PC-9 (cell line): ENCODE measurements at regions not wholly inside any gene's neighbourhood (a gene's known extent, or its start where the extent isn't known, plus 50 kb on each side); places are given as distances from the start of the nearest gene placed in this dataset.

Source experiments
- BruUV-seq: library from RNA; stranded (reverse); fragments of 400-500 nt; replicated peaks from 2 replicates; lab custom pipeline; 2021; lab: Mats Ljungman, UMichigan
- CTCF ChIA-PET: fragments of 300-600 bp; sonication (Branson Sonifier 250); formaldehyde crosslinking; loops from one replicate; lab custom pipeline; 2022; ENCODE audit warnings: antibody characterized with exemption; lab: Charles Lee
- POLR2A ChIA-PET: fragments of 300-600 bp; sonication (Branson Sonifier 250); formaldehyde crosslinking; loops from one replicate; lab custom pipeline; 2022; ENCODE audit warnings: antibody characterized with exemption; ENCODE audit not compliant: unreplicated experiment; lab: Charles Lee
- DNase-seq, 2 experiments: peaks; one replicate each; pipeline versions ENCODE4 v3.0.0 to v3.0.0-alpha.2; 2015 to 2022; ENCODE audit warnings: mixed read lengths in 1 of 2
- H2AFZ ChIP-seq: fragments of 200-600 bp; sonication (generic); 2 replicates; pipeline ENCODE4 v1.8.1; 2017; ENCODE audit warnings: antibody characterized with exemption
- H3F3A ChIP-seq: fragments of 200-600 bp; sonication (generic); 2 replicates; pipeline ENCODE4 v1.8.1; 2017; ENCODE audit warnings: antibody characterized with exemption, mild to moderate bottlenecking, low read depth; ENCODE audit not compliant: insufficient read depth
- H3K27ac ChIP-seq: fragments of 200-600 bp; sonication (generic); 2 replicates; pipeline ENCODE4 v1.6.1; 2016; ENCODE audit warnings: mixed run types
- H3K27me3 ChIP-seq: fragments of 200-600 bp; sonication (generic); 2 replicates; pipeline ENCODE4 v1.6.1; 2016; ENCODE audit warnings: low read depth, mixed run types; ENCODE audit not compliant: insufficient read depth
- H3K36me3 ChIP-seq: fragments of 200-600 bp; sonication (generic); 2 replicates; pipeline ENCODE4 v1.6.1; 2016; ENCODE audit warnings: low read depth, mixed run types
- H3K4me1 ChIP-seq: fragments of 200-600 bp; sonication (generic); replicated peaks from 2 replicates; pipeline ENCODE4 v1.6.1; 2016; ENCODE audit warnings: mixed run types; ENCODE audit not compliant: insufficient read depth
- H3K4me2 ChIP-seq: fragments of 200-600 bp; sonication (generic); 2 replicates; pipeline ENCODE4 v1.6.1; 2017; ENCODE audit warnings: mixed run types
- H3K4me3 ChIP-seq: fragments of 200-600 bp; sonication (generic); 2 replicates; pipeline ENCODE4 v1.6.1; 2016; ENCODE audit warnings: mixed run types
- H3K79me2 ChIP-seq: fragments of 200-600 bp; sonication (generic); 2 replicates; pipeline ENCODE4 v1.6.1; 2017; ENCODE audit warnings: low read depth, mixed run types
- H3K9me2 ChIP-seq: fragments of 200-600 bp; sonication (generic); 2 replicates; pipeline ENCODE4 v1.8.1; 2017; ENCODE audit warnings: mild to moderate bottlenecking; ENCODE audit not compliant: insufficient read depth
- H3K9me3 ChIP-seq: fragments of 200-600 bp; sonication (generic); 2 replicates; pipeline ENCODE4 v1.8.1; 2016; ENCODE audit warnings: low read depth; ENCODE audit not compliant: insufficient read depth
- H4K20me1 ChIP-seq: fragments of 200-600 bp; sonication (generic); 2 replicates; pipeline ENCODE4 v1.8.1; 2017; ENCODE audit not compliant: insufficient read depth
- CTCF ChIP-seq: fragments of 200-600 bp; sonication (generic); conservative IDR thresholded peaks from 2 replicates; pipeline ENCODE4 v1.6.1; 2017; ENCODE audit warnings: mixed run types, antibody characterized with exemption, mild to moderate bottlenecking, moderate library complexity
- EZH2 ChIP-seq: fragments of 200-600 bp; sonication (generic); IDR thresholded peaks from 2 replicates; pipeline ENCODE4 v1.8.0; 2017; ENCODE audit warnings: antibody characterized with exemption, low read depth
- intact Hi-C: fragments of 100-400 bp; cut with micrococcal nuclease; formaldehyde crosslinking; loops from one replicate; pipeline ENCODE4 v1.10.0; 2022; ENCODE audit not compliant: unreplicated experiment

DNA sequence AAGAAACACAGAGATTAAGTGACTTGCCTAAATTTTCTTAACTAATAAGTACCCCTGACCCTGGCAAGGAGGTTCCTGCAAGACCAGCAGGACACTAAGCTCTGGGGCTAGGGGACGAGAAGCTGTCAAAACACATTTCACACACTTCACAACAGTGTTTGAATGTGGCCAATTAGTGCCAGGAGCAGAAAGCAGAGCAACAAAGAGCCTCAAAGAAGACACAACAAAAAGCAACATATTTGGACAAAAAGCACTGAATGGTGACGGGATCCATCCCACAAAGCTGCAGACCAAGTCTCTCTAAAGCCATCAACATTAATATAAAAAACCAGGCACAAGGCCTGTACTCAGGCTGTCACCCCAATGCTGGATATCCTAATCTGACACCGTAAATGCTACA, 361.9 kb upstream of the RASGEF1B start:
- Histone ChIP-seq H3K79me2 (no peaks in the 10 kb centered on the region), H3F3A (no peaks in the 10 kb centered on the region), H3K4me2 (no peak overlapping the region), H3K9me2 (no peaks in the 10 kb centered on the region), H3K36me3 (no peaks in the 10 kb centered on the region), H3K27me3 (no peaks in the 10 kb centered on the region), H3K27ac (no peak overlapping the region), H2AFZ (no peak overlapping the region), H3K4me3 (no peak overlapping the region), H3K4me1 (no peaks in the 10 kb centered on the region), H4K20me1 (no peaks in the 10 kb centered on the region), H3K9me3 (no peaks in the 10 kb centered on the region)
- intact Hi-C loops, result no loop called here
- DNase-seq, result no peak
- ChIA-PET POLR2A (no interaction called here), CTCF (no interaction called here)
- BruUV-seq, result no TSS peak
- TF ChIP-seq CTCF (no peak), EZH2 (no peak)

GRCh38 chr4:81828991-81829390, 357.3 kb upstream of the RASGEF1B start:
- CTCF ChIA-PET, result no interaction called here
- no TSS peak for BruUV-seq
- POLR2A ChIA-PET, result interaction anchor here (0.7 kb wide), 1 partner anchor 803 kb away, joined by 3 read pairs; no protein-coding TSS in a partner anchor

GRCh38 chr4:81827577-81828202, 356.0 kb upstream of the RASGEF1B start:
- Histone ChIP-seq H3K4me1 (no peaks in the 10 kb centered on the region), H3K4me3 (no peak overlapping the region), H3F3A (no peaks in the 10 kb centered on the region), H3K4me2 (no peak overlapping the region), H3K27ac (no peak overlapping the region), H4K20me1 (no peaks in the 10 kb centered on the region), H3K27me3 (no peaks in the 10 kb centered on the region), H3K36me3 (no peaks in the 10 kb centered on the region), H3K9me2 (no peaks in the 10 kb centered on the region), H3K79me2 (no peaks in the 10 kb centered on the region), H2AFZ (no peak overlapping the region), H3K9me3 (no peaks in the 10 kb centered on the region)
- no peak for DNase-seq
- ChIA-PET CTCF (no interaction called here), POLR2A (no interaction called here)
- intact Hi-C loops, result no loop called here
- no TSS peak for BruUV-seq
- no peak for TF ChIP-seq CTCF
- no peak for TF ChIP-seq EZH2

More at GRCh38 chr4:81828991-81829390, 357.3 kb upstream of the RASGEF1B start:
- no peak overlapping the region for H3K27ac ChIP-seq
- no peaks in the 10 kb centered on the region for H4K20me1 ChIP-seq
- H3K79me2 ChIP-seq, result no peaks in the 10 kb centered on the region
- no peaks in the 10 kb centered on the region for H3K36me3 ChIP-seq
- DNase-seq, result no peak
- no peaks in the 10 kb centered on the region for H3K9me3 ChIP-seq
- H2AFZ ChIP-seq, result no peak overlapping the region
- no peaks in the 10 kb centered on the region for H3K27me3 ChIP-seq
- TF ChIP-seq CTCF, result no peak
- no peak for TF ChIP-seq EZH2
- H3K4me1 ChIP-seq, result no peaks in the 10 kb centered on the region
- no peaks in the 10 kb centered on the region for H3F3A ChIP-seq
- intact Hi-C loops, result no loop called here
- no peaks in the 10 kb centered on the region for H3K9me2 ChIP-seq
- no peak overlapping the region for H3K4me3 ChIP-seq
- H3K4me2 ChIP-seq, result no peak overlapping the region
